Stimulated activated naive CD8-positive, alpha-beta T cell treated with anti-CD3 and anti-CD28 coated beads, Interleukin-15, Interleukin-2, amounts not matched to agents 100 ng/mL and 50 ng/mL, for 24 hours (primary cell): ENCODE measurements at regions not wholly inside any gene's neighbourhood (a gene's known extent, or its start where the extent isn't known, plus 50 kb on each side); places are given as distances from the start of the nearest gene placed in this dataset.

Experiments used
- H3K27ac Mint-ChIP-seq: one replicate; pipeline ENCODE4 v1.8.0; 2021; ENCODE audit warnings: mild to moderate bottlenecking, mixed read lengths
- H3K27me3 Mint-ChIP-seq: one replicate; pipeline ENCODE4 v1.8.0; 2021; ENCODE audit warnings: mixed read lengths
- H3K36me3 Mint-ChIP-seq: one replicate; pipeline ENCODE4 v1.8.0; 2021; ENCODE audit warnings: low read depth, mixed read lengths
- H3K4me1 Mint-ChIP-seq: one replicate; pipeline ENCODE4 v1.8.0; 2021; ENCODE audit warnings: low read depth, mixed read lengths
- H3K4me3 Mint-ChIP-seq: one replicate; pipeline ENCODE4 v1.8.0; 2021; ENCODE audit warnings: mild to moderate bottlenecking, mixed read lengths
- H3K9me3 Mint-ChIP-seq: one replicate; pipeline ENCODE4 v1.8.0; 2021; ENCODE audit warnings: mixed read lengths

- H3K4me3 Mint-ChIP-seq = no peak overlapping the region
- H3K36me3 Mint-ChIP-seq = no peaks in the 10 kb centered on the region
- H3K4me1 Mint-ChIP-seq = peaks cover 4% of the 10 kb centered on the region
- H3K27ac Mint-ChIP-seq = no peak overlapping the region
- H3K27me3 Mint-ChIP-seq = peaks cover 2% of the 10 kb centered on the region
- no peaks in the 10 kb centered on the region for H3K9me3 Mint-ChIP-seq
Measured at GRCh38 chr20:51335329-51335841, 207.1 kb downstream of the NFATC2 start.

- peaks cover 4% of the 10 kb centered on the region for H3K4me1 Mint-ChIP-seq
- H3K27me3 Mint-ChIP-seq = no peaks in the 10 kb centered on the region
- H3K36me3 Mint-ChIP-seq = no peaks in the 10 kb centered on the region
- no peaks in the 10 kb centered on the region for H3K9me3 Mint-ChIP-seq
- H3K27ac Mint-ChIP-seq = no peak overlapping the region
- H3K4me3 Mint-ChIP-seq = no peak overlapping the region
Measured at GRCh38 chr20:51334609-51335008, 207.9 kb downstream of the NFATC2 start.

GRCh38 chr20:51333971-51334370 is 208.5 kb downstream of the NFATC2 start:
- Mint-ChIP-seq H3K27ac (no peak overlapping the region), H3K27me3 (no peaks in the 10 kb centered on the region)

GRCh38 chr20:51333446-51333845 is 209.1 kb downstream of the NFATC2 start:
- Mint-ChIP-seq H3K27me3 (no peaks in the 10 kb centered on the region), H3K36me3 (no peaks in the 10 kb centered on the region), H3K4me1 (peaks cover 4% of the 10 kb centered on the region), H3K9me3 (no peaks in the 10 kb centered on the region), H3K4me3 (no peak overlapping the region), H3K27ac (no peak overlapping the region)

More at GRCh38 chr20:51333971-51334370, 208.5 kb downstream of the NFATC2 start:
- H3K36me3 Mint-ChIP-seq = no peaks in the 10 kb centered on the region
- H3K9me3 Mint-ChIP-seq = no peaks in the 10 kb centered on the region
- no peak overlapping the region for H3K4me3 Mint-ChIP-seq
- H3K4me1 Mint-ChIP-seq = peaks cover 4% of the 10 kb centered on the region

GRCh38 chr20:51331481-51331880 is 211.0 kb downstream of the NFATC2 start:
- Mint-ChIP-seq H3K4me1 (peaks cover 4% of the 10 kb centered on the region), H3K36me3 (no peaks in the 10 kb centered on the region), H3K27me3 (peaks cover 6% of the 10 kb centered on the region), H3K9me3 (no peaks in the 10 kb centered on the region), H3K4me3 (no peak overlapping the region), H3K27ac (no peak overlapping the region)

DNA sequence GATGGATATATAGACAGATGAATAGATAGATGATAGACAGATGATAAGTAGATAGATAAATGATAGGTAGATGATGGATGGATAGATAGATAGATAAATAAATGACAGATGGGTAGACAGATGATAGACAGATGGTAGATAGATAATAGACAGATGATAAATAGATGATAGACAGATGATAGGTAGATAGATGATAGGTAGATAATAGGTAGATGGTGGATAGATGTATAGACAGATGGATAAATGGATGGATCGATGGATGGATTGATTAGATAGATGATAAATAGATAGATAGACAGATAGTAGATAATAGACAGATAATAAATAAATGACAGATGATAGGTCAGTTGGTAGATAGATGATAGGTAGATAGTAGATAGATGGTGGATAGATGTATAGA is 212.7 kb downstream of the NFATC2 start:
- Mint-ChIP-seq H3K4me1 (peaks cover 2% of the 10 kb centered on the region), H3K27me3 (peaks cover 17% of the 10 kb centered on the region), H3K9me3 (no peaks in the 10 kb centered on the region), H3K27ac (no peak overlapping the region), H3K36me3 (no peaks in the 10 kb centered on the region), H3K4me3 (no peak overlapping the region)

GRCh38 chr20:51327251-51327841 is 215.2 kb downstream of the NFATC2 start:
- no peaks in the 10 kb centered on the region for H3K9me3 Mint-ChIP-seq
- no peak overlapping the region for H3K4me3 Mint-ChIP-seq
- H3K27ac Mint-ChIP-seq = no peak overlapping the region
- H3K4me1 Mint-ChIP-seq = no peaks in the 10 kb centered on the region
- no peaks in the 10 kb centered on the region for H3K36me3 Mint-ChIP-seq
- H3K27me3 Mint-ChIP-seq = peaks cover 17% of the 10 kb centered on the region

- Mint-ChIP-seq H3K4me3 (no peak overlapping the region), H3K27me3 (peaks cover 17% of the 10 kb centered on the region), H3K27ac (no peak overlapping the region), H3K9me3 (no peaks in the 10 kb centered on the region), H3K36me3 (no peaks in the 10 kb centered on the region), H3K4me1 (no peaks in the 10 kb centered on the region)
Measured at GRCh38 chr20:51326201-51326819, 216.2 kb downstream of the NFATC2 start.

DNA sequence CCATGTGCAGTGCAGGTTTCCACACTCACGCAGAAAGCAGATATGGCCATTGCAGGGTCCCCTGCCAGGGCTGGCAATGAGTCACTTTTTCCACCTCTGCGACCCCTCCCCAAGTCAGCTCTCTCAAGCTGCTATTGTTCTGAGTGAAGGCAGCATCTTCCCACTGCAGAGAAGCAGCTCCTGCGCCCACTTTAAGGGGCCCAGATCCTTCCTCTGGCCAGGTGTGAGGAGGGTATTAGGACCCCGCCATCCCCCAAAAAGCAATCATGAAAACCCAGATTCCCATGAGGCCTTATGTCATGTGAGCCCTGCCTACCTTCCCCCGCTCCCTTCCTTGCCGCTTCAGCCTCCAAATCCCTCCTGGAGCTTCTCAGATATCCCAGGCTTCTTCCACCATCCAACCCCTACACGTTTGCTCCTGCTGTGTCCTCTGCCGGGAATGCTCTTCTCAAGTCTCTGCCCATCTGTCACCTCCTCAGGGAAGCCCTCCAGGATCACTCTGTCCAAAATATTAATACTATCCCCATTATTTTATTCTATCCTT is 220.3 kb downstream of the NFATC2 start:
- Mint-ChIP-seq H3K4me3 (no peak overlapping the region), H3K36me3 (no peaks in the 10 kb centered on the region), H3K27me3 (peaks cover 12% of the 10 kb centered on the region), H3K4me1 (no peaks in the 10 kb centered on the region), H3K9me3 (no peaks in the 10 kb centered on the region), H3K27ac (no peak overlapping the region)

DNA sequence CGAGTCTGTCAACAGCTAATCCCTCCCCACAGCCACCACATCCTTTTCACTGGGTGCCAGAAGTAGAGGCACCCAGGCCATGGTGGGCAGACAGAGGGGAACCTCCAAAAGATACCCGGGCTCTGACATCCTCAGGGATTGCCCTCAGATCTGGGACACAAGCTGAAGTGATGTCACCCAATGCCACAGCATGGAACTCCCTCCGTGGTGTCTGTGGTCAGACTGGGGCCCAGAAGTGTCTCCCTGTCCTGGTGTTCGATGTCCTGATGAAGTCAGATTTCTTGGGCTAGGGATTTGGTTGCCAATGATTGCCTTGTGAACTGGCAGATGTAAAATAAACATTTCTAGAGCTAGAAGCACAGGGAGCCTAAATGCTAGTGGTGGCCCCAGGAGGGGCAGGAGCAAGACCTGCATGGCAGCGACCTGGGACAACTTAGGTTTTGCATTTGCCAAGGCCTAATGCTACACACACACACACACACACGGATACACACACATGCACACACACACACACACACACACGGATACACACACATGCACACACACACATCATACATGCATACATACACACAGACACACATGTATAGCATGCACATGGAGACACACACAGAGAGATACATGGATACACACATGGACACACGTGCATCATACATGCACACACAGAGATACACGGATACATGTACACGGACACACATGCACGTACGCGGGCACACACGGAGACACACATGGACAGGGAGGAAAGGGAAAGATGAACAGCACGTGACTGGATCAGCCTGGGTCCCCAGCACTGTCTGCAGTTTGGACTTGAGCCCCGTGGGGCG is 221.0 kb downstream of the NFATC2 start:
- no peak overlapping the region for H3K4me3 Mint-ChIP-seq
- no peaks in the 10 kb centered on the region for H3K4me1 Mint-ChIP-seq
- peaks cover 11% of the 10 kb centered on the region for H3K27me3 Mint-ChIP-seq
- no peak overlapping the region for H3K27ac Mint-ChIP-seq
- no peaks in the 10 kb centered on the region for H3K36me3 Mint-ChIP-seq
- H3K9me3 Mint-ChIP-seq = no peaks in the 10 kb centered on the region

DNA sequence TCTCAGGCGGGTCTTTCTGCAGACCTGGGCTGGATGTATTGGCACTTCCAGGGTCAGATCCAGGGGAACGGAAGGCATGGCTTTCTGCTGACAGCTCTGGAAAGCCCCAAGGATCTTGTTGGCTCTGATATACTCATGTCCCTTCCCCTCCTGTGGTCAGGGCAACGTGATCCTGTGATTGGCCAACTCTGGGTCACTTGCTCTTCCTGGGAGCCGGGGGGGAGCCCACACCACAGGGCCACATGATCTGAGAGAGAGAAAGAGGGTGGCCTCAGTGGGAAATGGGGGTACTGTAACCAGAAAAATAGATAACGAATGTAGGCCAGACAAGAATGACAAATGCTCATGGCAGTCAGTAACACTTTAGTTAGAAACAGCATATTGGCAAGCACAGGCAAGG is 223.0 kb downstream of the NFATC2 start:
- Mint-ChIP-seq H3K4me1 (no peaks in the 10 kb centered on the region), H3K27ac (no peak overlapping the region), H3K27me3 (peaks cover 3% of the 10 kb centered on the region), H3K9me3 (peaks cover 3% of the 10 kb centered on the region), H3K4me3 (no peak overlapping the region), H3K36me3 (no peaks in the 10 kb centered on the region)

GRCh38 chr20:51318058-51318949 is 224.2 kb downstream of the NFATC2 start:
- no peak overlapping the region for H3K4me3 Mint-ChIP-seq
- no peaks in the 10 kb centered on the region for H3K36me3 Mint-ChIP-seq
- H3K4me1 Mint-ChIP-seq = no peaks in the 10 kb centered on the region
- peaks cover 3% of the 10 kb centered on the region for H3K27me3 Mint-ChIP-seq
- no peak overlapping the region for H3K27ac Mint-ChIP-seq
- peaks cover 3% of the 10 kb centered on the region for H3K9me3 Mint-ChIP-seq

GRCh38 chr20:51315390-51315789 is 227.1 kb downstream of the NFATC2 start:
- Mint-ChIP-seq H3K4me1 (no peaks in the 10 kb centered on the region), H3K36me3 (no peaks in the 10 kb centered on the region), H3K4me3 (no peak overlapping the region), H3K27ac (no peak overlapping the region), H3K9me3 (peaks cover 3% of the 10 kb centered on the region), H3K27me3 (peaks cover 6% of the 10 kb centered on the region)

GRCh38 chr20:51313358-51313827 is 229.1 kb downstream of the NFATC2 start:
- no peaks in the 10 kb centered on the region for H3K36me3 Mint-ChIP-seq
- H3K27me3 Mint-ChIP-seq = peaks cover 6% of the 10 kb centered on the region
- H3K9me3 Mint-ChIP-seq = peaks cover 3% of the 10 kb centered on the region
- no peak overlapping the region for H3K27ac Mint-ChIP-seq
- no peak overlapping the region for H3K4me3 Mint-ChIP-seq
- no peaks in the 10 kb centered on the region for H3K4me1 Mint-ChIP-seq
